Inflammatory macrophage treated with lipopolysaccharide for 4 hours (primary cell): ENCODE measurements at regions not wholly inside any gene's neighbourhood (a gene's known extent, or its start where the extent isn't known, plus 50 kb on each side); places are given as distances from the start of the nearest gene placed in this dataset.

ENCODE experiments used
- DNase-seq: peaks from one replicate; pipeline ENCODE4 v3.0.0-alpha.2; 2020

- no peak for DNase-seq
These were observed 2382.4 kb downstream of the PCDH9 start for GRCh38 chr13:64847767-64848166.

GRCh38 chr13:64845110-64845509 is 2385.0 kb downstream of the PCDH9 start:
- no peak for DNase-seq

GRCh38 chr13:64819081-64819480 is 2411.1 kb downstream of the PCDH9 start:
- DNase-seq: no peak

- DNase-seq: no peak
These were observed 2412.4 kb downstream of the PCDH9 start for GRCh38 chr13:64817691-64818090.

GRCh38 chr13:64810750-64811149 is 2419.4 kb downstream of the PCDH9 start:
- DNase-seq: no peak

GRCh38 chr13:64808704-64809103 is 2421.4 kb downstream of the PCDH9 start:
- no peak for DNase-seq

- DNase-seq: no peak
These were observed 2428.4 kb downstream of the PCDH9 start for GRCh38 chr13:64801768-64802167.

GRCh38 chr13:64798422-64798821 is 2431.7 kb downstream of the PCDH9 start:
- no peak for DNase-seq

GRCh38 chr13:64793592-64793991 is 2436.5 kb downstream of the PCDH9 start:
- no peak for DNase-seq

- DNase-seq: no peak
These were observed 2437.0 kb downstream of the PCDH9 start for GRCh38 chr13:64793131-64793530.

- no peak for DNase-seq
These were observed 2438.8 kb downstream of the PCDH9 start for GRCh38 chr13:64791373-64791772.

GRCh38 chr13:64782466-64782865 is 2447.7 kb downstream of the PCDH9 start:
- DNase-seq: no peak

GRCh38 chr13:64778002-64778401 is 2452.1 kb downstream of the PCDH9 start:
- DNase-seq: no peak

- no peak for DNase-seq
These were observed 2455.2 kb downstream of the PCDH9 start for GRCh38 chr13:64774915-64775314.

GRCh38 chr13:64770743-64771142 is 2459.4 kb downstream of the PCDH9 start:
- no peak for DNase-seq

GRCh38 chr13:64767054-64767453 is 2463.1 kb downstream of the PCDH9 start:
- DNase-seq: no peak

GRCh38 chr13:64765636-64766035 is 2464.5 kb downstream of the PCDH9 start:
- no peak for DNase-seq

GRCh38 chr13:64758521-64759244 is 2471.5 kb downstream of the PCDH9 start:
- DNase-seq: no peak

- DNase-seq: no peak
These were observed 2473.5 kb downstream of the PCDH9 start for GRCh38 chr13:64756621-64757020.

GRCh38 chr13:64755961-64756360 is 2474.2 kb downstream of the PCDH9 start:
- DNase-seq: no peak

GRCh38 chr13:64753233-64754000 is 2476.7 kb downstream of the PCDH9 start:
- DNase-seq: no peak

GRCh38 chr13:64749301-64749700 is 2480.8 kb downstream of the PCDH9 start:
- DNase-seq: no peak

GRCh38 chr13:64746845-64747244 is 2483.3 kb downstream of the PCDH9 start:
- DNase-seq: no peak

GRCh38 chr13:64740493-64740892 is 2489.6 kb downstream of the PCDH9 start:
- no peak for DNase-seq

- DNase-seq: no peak
These were observed 2504.6 kb downstream of the PCDH9 start for GRCh38 chr13:64725492-64725891.
